GM21526 (cell line): ENCODE measurements at regions not wholly inside any gene's neighbourhood (a gene's known extent, or its start where the extent isn't known, plus 50 kb on each side); places are given as distances from the start of the nearest gene placed in this dataset.

Source experiments
- ATAC-seq: cut with Tn5 transposase; IDR thresholded peaks from one replicate; pipeline ENCODE4 v1.9.1; 2021; ENCODE audit warnings: moderate library complexity; ENCODE audit not compliant: unreplicated experiment, low FRiP score

DNA sequence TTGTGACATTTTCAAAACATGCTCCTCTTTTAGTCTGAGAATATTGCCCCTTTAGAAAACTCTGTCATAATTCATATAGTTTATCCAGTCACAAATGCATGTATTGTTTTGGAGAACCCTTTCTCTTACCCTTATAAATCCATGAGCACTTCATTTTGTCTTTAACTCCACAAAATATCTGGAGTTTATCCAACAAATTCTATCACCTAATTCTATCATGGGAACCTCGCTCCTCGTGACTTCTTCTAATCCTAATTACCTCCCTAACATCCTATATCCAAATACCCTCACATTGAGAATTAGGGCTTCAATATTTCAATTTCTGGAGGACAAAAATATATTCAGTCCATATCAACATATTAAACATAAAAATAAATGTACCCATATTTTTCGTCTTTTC is 1565.9 kb downstream of the ARAP2 start:
- ATAC-seq, result no peak

DNA sequence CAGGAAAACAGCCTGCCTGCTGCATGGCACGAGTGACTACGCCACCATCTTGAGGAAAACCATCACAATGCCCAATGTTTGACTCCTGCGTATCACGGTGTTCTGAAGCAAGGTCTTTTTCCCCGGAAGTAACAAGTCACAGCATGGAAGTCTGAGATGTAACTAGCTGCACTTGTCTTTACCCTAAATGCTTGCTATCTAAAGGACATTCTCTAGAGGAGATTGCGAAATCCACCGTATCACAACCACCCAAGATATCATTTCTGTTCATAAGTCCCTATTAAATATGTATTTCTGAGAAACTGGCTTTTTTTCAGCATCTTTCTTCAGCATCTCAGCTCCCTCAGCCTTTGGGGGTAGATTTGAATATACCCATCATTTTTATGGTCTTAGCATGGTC is 1565.1 kb downstream of the ARAP2 start:
- ATAC-seq, result no peak

DNA sequence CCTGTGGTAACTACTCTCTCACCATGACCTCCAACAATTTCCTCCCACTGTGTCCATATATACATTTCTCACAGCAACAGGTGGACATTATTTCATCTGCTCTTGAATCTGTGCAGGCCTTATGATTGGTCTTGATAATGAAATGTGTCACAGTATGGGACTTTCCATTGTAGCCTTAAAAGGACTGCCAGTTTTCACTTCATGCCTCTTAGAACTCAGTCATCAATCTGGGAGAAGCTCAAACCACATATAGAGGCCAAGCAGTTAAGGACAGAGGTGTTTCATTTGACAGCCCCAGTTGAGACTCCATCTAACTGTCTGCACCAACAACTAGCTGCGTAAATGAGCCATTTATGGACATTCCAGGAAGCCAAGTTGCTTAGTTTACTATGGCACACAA is 1534.8 kb downstream of the ARAP2 start:
- ATAC-seq, result no peak

DNA sequence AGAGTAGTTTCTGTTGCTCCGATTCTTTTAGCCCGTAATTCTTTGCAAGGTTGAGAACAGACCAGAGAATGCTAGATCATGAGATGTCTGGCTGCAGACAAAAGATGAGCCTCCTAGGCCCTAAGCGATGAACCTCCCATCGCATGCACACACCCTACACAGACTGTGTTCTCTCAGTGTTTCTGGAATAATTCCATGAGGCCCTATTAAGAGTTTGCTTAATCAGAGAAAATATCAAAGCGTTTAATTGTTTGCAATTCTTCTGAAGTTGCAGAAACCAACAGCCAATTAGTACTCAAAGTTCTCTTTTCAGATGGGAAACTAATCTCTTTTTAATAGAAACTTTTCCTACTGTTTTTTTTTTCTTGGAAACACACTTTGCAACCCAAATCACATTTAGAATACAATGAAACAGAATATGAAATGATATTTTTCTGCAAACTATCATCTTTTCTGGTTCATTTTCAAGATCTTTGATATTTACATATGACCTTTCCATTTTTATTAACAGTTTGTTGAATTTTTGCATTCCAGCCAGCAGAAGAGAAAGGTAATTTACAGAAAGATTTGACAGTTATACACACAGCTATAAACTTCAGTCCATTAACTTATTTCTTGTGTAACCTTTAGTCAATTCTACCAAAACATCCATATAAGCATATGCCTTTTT is 1525.6 kb downstream of the ARAP2 start:
- no peak for ATAC-seq

DNA sequence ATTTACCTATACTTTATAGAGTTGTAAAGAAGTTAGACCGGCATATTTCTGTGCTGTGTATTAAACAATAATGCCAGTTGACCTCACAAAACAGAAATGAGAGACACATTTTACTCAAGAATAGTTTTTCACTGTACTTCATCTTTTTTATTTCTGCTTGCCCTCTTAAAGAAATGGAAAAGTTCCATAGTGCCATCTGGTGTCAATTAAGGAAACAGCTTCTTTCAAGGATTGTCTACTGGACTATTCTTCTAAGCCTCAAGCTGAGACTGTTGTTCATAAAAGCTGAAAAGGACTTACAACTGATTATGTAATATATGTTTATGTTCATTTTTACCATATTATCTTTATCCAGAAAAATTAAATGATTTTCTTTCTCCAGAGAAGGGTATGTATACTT is 1523.7 kb downstream of the ARAP2 start:
- no peak for ATAC-seq

DNA sequence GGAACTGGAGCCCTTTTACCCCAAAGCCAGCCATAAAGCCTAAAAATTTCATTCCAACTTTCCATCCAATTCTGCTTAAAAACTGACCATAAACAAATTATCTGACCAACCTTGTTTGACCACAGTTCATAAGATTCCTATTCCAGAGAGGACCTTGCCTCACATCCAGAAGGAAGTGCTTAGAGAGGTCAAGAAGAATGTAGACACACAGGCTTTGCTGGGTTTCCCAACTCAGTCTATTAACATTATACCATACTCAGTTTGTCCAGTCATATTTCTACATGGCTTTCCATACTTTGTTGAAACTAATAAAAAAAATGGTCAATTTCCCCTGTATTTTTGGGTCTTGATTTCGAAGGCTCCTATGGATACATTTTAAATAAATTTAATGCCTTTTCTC is 1522.5 kb downstream of the ARAP2 start:
- ATAC-seq, result no peak

DNA sequence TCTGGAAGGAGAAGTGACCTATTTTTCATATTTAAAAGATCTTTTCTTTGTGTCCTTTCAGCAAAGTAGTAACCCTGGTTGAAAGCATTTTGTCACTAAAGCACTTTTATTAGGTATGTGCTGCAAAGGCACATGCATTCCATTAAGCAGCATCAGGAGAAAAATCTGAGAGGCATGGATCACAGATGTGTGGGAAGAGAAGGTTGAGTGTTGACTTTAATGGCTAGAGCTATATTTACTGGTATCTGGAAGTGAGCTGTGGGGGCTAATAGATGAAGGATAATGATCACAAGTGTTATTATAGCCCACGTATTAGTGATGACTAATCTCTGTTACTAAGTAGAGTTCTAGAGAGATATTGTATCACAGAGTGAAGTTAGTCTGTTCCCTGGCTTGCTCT is 1520.7 kb downstream of the ARAP2 start:
- ATAC-seq, result no peak

DNA sequence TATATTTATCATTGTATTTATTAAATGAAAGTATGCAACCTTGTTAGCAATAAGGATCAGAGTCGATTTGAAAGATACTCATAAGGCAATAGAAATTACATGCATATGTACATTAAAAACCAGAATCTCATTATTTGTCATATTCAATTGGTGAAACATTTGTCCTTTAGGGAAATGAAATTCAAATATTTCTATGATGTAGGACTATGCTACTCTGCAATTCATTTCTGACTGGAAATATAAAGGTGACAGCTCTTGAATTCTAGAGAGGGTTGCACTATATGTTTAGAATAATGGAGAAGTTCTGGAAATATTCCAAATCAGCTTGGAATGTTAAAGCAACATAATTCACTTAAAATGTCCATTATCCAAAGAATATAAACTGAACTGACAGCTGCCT is 1519.8 kb downstream of the ARAP2 start:
- ATAC-seq, result no peak

DNA sequence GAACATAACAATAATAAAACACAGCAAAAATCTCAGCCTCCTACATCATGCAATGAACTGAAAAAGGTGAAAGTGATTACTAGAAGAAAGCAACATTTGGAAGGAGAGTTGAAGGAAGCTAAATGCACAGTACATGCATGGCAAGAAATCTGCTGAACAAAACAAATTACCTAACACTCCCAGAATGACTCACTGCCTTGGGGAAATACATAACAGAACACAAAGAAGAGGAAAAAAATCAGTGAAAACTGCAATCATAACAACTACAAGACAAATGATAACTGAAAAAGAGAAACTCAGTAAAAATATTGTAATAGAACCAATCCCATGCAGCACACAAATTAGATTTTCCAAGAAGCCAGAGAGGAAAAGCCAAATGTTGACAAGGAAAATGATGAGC is 1513.2 kb downstream of the ARAP2 start:
- no peak for ATAC-seq

DNA sequence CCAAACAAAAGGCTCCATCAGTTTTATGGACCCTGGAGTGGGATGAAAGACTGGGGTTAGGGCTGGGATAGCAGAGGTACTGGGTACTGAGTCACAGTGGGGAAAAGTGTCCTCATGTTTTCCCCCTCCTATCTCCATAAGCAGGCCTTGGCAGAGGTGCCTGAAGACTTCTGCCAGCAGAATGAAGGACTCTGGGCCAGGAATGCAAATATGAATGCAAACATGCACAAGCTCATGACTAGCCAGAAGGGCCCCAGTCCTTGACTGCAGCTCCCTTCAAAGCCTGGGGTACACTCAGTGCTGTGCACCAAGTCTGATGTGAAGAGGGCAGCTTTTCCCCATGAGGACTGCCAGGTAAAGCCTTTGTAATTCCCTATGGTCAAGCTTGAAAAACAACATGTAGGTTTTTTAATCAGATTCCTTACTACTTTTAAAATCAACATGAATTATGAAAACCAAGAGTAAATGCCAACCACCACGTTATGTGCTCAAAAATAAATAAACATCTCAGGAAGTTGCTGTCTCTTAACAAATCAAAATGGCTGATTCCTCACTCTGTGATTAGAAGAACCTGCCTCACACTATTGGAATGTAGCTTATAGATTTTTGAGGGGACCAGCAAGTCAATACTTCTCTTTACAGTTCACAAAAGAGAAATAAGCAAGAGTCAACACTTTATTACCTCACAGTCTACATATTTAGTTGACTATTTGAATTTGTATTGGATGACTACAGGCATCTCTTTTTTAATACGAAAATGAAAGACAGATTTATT is 1512.0 kb downstream of the ARAP2 start:
- no peak for ATAC-seq

DNA sequence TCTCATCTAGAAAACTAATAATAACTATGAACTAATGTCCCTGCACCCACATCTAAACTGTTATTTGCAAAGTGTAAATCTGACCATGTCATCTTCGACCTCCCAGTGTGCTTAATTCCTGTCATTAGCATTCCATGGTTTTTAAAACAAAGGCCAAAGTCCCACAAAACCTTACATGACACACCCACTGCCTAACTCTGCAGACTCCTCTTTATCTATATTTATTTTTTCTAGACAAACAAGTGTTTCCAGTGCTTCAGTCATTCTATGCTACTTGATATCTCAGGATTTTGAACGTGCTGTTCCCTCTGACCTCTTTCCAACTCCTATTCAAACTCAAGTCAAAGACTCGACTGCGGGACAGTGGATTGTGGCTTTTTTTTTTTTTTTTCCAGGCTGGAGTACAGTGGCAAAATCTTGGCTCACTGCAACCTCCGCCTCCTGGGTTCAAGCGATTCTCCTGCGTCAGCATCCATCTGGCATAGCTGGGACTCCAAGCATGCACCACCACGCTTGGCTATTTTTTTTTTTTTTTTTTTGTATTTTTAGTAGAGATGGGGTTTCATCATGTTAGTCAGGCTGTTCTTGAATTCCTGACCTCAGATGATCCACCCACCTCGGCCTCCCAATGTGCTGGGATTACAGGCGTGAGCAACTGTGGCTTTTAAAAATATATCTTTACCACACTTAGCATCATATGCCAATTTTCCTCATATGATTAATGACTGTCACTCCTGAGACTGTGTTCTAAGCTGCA is 1511.0 kb downstream of the ARAP2 start:
- no peak for ATAC-seq

DNA sequence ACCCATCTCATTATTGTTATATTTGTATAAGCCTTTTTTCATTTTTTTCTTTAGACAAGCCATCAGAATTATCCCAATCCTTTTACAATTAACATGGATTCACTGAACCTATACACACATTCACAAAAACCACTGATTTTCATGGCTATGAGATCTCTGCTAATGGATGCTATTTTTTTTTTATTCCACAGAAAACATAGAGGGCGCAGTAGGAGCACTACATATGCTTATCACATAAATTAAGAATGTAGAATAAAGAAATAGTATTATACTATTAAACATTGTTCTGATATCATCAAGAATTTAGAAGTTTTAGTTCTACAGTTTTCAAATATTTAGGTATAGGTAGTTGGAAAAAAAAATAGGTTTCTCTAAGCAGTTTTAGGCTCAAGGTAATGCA is 1477.4 kb downstream of the ARAP2 start:
- no peak for ATAC-seq

DNA sequence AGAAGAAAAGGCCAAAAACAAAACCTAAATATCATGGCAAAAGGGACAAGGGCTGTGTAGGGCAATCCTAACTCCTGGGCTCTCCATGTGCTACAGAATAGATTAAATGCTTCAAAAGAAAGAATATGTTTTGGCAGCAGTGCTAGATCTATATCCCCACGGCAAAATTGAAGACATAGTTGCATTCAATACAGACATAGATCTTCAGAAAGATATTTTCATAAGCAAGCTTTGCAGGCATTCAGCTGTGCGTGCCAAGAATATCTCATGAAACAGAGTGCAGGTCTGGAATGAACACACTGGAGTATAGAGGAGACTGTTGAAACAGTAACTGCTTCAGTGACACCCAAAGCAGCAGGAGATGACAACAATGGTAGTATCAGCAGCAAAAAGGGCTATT is 1476.9 kb downstream of the ARAP2 start:
- no peak for ATAC-seq

DNA sequence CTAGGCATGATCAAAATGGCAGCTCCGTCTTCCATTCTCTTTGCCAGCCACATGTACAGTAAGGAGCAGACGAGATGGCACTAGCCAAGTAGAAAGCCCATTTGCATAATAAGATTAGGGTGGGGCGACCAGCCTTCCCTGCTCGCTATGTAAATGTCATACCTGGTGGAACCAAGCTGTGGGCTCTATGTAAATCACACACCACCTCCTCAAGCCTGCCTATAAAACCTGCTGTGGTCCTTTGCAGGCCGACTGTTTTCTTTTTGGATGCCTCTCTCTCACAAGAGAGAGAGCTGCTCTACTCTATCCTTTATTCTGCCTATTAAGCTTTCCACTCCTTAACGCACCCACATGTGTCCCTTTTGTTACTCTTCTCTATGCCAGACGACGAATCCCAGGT is 1472.7 kb downstream of the ARAP2 start:
- no peak for ATAC-seq

DNA sequence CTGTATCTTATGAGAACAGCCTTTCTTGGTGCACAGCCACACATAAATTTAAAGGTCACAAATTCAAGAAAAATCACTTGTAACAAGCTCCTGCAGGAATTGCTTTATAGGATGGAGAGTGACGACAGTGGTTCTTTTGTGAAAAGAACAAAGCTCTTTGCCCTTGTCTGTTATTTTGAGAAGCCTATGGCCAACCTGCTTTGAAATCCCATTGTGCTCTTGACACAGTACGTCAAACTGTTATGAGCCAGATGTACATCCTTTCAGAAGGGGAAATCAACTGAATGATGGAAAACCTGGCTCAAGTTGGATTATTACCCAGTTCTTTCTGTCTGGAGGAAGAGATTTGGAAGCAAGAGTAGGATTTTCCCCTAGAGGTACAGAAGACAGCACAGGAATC is 1454.2 kb downstream of the ARAP2 start:
- no peak for ATAC-seq

DNA sequence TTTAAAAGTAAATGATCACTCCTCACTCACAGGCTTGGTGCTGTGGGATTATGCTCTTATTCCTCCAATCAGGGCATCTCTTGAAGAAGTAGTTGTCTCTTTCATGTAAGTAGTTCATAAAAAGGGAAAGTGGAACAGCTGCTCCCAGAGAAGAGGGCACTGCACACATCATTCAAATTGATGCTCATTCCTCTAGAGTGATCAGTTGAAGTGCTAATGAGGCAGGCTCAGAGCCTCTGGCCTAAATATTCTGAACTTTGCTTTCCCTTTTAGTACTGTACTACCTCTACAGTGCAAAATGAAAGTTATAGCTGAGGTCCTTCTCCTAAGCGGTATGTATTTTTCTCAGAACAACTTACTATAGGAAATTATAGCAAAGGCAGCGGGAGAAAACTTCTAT is 1453.1 kb downstream of the ARAP2 start:
- no peak for ATAC-seq

DNA sequence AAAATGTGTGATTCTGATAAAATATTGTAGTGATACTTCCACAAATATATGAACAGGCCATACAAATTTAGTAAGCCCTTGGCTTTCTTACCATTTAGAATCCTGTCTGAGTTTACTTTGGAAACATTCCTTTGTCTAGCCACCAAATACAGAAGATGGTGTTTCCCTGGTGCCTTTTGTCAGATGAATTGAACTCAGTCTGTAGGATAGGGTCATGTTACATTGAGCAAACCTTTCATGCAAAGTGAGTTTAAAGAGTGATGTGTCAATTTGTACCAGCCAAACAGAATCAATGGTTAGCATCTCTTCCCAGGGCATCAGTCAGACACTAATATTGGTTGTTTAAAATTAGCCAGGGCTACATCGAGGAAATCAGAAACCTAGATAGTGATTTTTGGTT is 1443.4 kb downstream of the ARAP2 start:
- no peak for ATAC-seq

DNA sequence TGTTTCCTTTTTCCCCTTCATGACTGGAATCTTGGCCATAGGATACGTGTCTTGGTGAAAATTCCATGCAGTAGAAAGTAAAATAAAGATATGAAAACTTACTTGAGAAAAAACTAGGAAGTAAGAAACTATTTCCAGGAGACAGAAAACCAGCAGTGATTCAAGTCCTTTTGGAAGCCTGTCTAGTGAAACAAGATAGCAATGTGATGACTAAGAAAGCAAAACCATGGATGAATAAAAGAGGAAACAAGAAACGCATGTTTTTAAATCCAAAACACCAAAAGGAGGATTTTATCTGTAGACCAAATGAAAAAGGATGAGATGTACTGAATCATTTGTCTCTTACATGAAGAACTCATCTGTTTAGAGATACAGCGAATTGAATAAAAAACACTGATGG is 1430.0 kb downstream of the ARAP2 start:
- no peak for ATAC-seq

DNA sequence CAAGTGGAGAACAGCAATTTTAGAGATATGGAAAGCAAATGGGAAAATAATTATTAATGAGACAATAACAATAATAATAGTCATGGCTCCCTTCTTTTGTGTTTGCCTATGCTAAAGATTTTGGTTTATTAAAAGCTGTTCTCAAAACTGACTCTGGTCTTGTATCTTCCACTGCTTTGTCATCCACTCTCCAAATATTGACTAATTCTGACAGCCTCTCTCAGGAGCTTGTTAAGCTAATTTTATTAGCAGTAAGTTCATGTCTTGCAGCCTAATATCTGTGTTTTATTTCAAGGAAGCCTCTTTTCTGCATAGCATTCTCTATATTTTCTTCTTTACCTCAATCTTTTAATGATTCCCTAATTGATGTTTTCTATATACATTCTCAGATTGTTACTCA is 1419.8 kb downstream of the ARAP2 start:
- no peak for ATAC-seq

DNA sequence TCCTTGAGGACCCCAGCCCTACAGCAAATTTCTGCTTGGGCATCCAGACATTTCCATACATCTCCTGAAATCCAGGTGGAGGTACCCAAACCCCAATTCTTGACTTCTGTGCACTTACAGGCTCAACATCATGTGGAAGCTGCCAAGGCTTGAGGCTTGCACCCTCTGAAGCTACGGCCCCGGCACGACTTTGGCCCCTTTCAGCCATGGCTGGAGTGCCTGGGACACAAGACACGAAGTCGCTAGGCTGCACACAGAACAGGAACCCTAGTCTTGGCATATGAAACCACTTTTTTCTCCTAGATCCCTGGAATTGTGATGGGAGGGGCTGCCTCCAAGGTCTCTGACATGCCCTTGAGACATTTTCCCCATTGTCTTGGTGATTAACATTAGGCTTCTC is 1417.7 kb downstream of the ARAP2 start:
- ATAC-seq, result no peak

DNA sequence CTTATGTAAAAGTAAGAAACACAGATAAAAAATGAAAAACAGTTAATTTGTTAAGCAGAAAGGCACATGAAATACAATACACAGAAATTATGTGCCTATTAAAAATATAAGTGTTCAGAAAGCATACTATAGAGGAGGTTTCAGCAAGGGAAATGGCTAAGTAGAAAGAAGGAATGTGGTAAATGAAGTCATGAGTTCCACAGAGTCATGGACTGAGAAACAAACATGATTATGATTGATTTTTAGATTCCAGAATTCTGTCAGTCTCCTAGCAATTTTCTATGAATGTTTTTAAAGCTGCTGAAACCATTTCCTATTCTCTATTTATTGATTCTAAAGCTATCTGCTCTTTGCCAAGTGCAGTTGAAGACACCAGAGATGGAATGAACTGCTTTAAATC is 1398.4 kb downstream of the ARAP2 start:
- no peak for ATAC-seq

DNA sequence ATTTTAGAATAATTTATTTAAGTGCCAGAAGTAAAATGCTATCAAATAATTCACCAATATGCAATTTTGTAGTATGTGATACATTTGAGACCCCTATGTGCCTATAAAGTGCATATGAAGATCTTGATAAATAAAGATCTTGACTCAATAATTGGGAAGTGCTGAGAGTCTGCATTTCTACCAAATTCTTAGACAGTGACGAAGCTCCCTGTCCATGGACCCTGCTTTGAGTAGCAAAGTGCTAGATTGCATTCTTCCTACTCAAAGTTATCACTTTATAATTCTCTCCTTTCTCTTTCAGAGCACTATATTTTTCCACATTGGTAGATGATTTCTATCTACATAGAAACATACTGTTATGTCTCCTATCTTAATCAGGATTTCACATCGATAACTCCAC is 1393.9 kb downstream of the ARAP2 start:
- ATAC-seq, result no peak
